Lower leg skin (tissue), 4 donors: ENCODE measurements at regions not wholly inside any gene's neighbourhood (a gene's known extent, or its start where the extent isn't known, plus 50 kb on each side); places are given as distances from the start of the nearest gene placed in this dataset.

Experiments used
- DNase-seq, 2 donors: peaks; one replicate each; pipeline ENCODE4 v3.0.0-alpha.2; 2019; ENCODE audit warnings: low spot score in 2 of 2
- H3K4me3 ChIP-seq: fragments of 200-600 bp; sonication (generic); 2 replicates; pipeline ENCODE4 v1.5.1; 2017; ENCODE audit warnings: mild to moderate bottlenecking, low read depth; ENCODE audit not compliant: poor library complexity, severe bottlenecking
- CTCF ChIP-seq, 3 donors: fragments of 450-650 bp; IDR thresholded peaks; one replicate each; pipeline ENCODE4 v1.5.1; 2016; ENCODE audit warnings: antibody characterized with exemption in 3 of 3, mild to moderate bottlenecking in 3 of 3, moderate library complexity in 2 of 3
- POLR2A ChIP-seq, 2 donors: fragments of 450-650 bp; IDR thresholded peaks; one replicate each; pipeline ENCODE4 v1.6.1; 2016 to 2017; ENCODE audit warnings: antibody characterized with exemption in 2 of 2, mild to moderate bottlenecking in 1 of 2, moderate library complexity in 1 of 2
- WGBS, 2 donors: methylation state at CpG; one replicate each; pipeline ENCODE4 v1.1.5; 2018; 5-methylcytosine and 5-hydroxymethylcytosine counted together
- intact Hi-C: fragments of 100-400 bp; cut with DNase I; formaldehyde crosslinking; loops from one replicate; pipeline ENCODE4 v1.15.0; 2023; ENCODE audit warnings: low total_unique reads

- no peak overlapping the region for H3K4me3 ChIP-seq
- DNase-seq = no peak
- intact Hi-C loops = loop anchor here (10.0 kb wide), 1 partner anchor 539 kb away; no protein-coding TSS in a partner anchor
- TF ChIP-seq CTCF (IDR thresholded peaks at IDR 0.05) (no peak), POLR2A (IDR thresholded peaks at IDR 0.05) (no peak)
- WGBS, 2 donors = 83 to 91% methylated on average over 5 of the region's 5 CpGs
Measured at GRCh38 chr17:69605571-69605970, 191.1 kb downstream of the MAP2K6 start.

- 68 to 82% methylated on average over 5 of the region's 5 CpGs for WGBS, 2 donors
- no peak for TF ChIP-seq CTCF (IDR thresholded peaks at IDR 0.05)
- TF ChIP-seq POLR2A (IDR thresholded peaks at IDR 0.05) = no peak
- H3K4me3 ChIP-seq = no peak overlapping the region
- intact Hi-C loops = loop anchor here (10.0 kb wide), 1 partner anchor 539 kb away; no protein-coding TSS in a partner anchor
- no peak for DNase-seq
Measured at GRCh38 chr17:69606142-69606800, 191.8 kb downstream of the MAP2K6 start.

- H3K4me3 ChIP-seq = no peak overlapping the region
- WGBS, 2 donors = 8 to 10% methylated on average over 6 of the region's 6 CpGs
- intact Hi-C loops = loop anchor here (10.0 kb wide), 1 partner anchor 538 kb away; no protein-coding TSS in a partner anchor
- TF ChIP-seq CTCF (IDR thresholded peaks at IDR 0.05) = peak in 1 of 3 donors; percentile 52
- no peak for TF ChIP-seq POLR2A (IDR thresholded peaks at IDR 0.05)
- DNase-seq = peak; percentile 70 to 93
Measured at GRCh38 chr17:69607162-69607834, 192.8 kb downstream of the MAP2K6 start.

GRCh38 chr17:69608141-69608540, 193.6 kb downstream of the MAP2K6 start:
- intact Hi-C loops = loop anchor here (10.0 kb wide), 1 partner anchor 537 kb away; no protein-coding TSS in a partner anchor
- 29 to 33% methylated on average over 2 of the region's 2 CpGs for WGBS, 2 donors
- TF ChIP-seq CTCF (IDR thresholded peaks at IDR 0.05) (no peak), POLR2A (IDR thresholded peaks at IDR 0.05) (no peak)

GRCh38 chr17:69608808-69609472, 194.4 kb downstream of the MAP2K6 start:
- intact Hi-C loops = loop anchor here (10.0 kb wide), 1 partner anchor 536 kb away; no protein-coding TSS in a partner anchor

More at GRCh38 chr17:69608141-69608540, 193.6 kb downstream of the MAP2K6 start:
- no peak overlapping the region for H3K4me3 ChIP-seq
- no peak for DNase-seq

More at GRCh38 chr17:69608808-69609472, 194.4 kb downstream of the MAP2K6 start:
- H3K4me3 ChIP-seq = no peak overlapping the region
- TF ChIP-seq CTCF (IDR thresholded peaks at IDR 0.05) = no peak
- TF ChIP-seq POLR2A (IDR thresholded peaks at IDR 0.05) = no peak
- 19 to 33% methylated on average over 4 of the region's 4 CpGs for WGBS, 2 donors
- peak in 1 of 2 donors; percentile 24 for DNase-seq
